IMR-90 (cell line): ENCODE measurements at regions not wholly inside any gene's neighbourhood (a gene's known extent, or its start where the extent isn't known, plus 50 kb on each side); places are given as distances from the start of the nearest gene placed in this dataset.
A peak's percentile ranks its signal among the peaks of the same experiment; 100 is the strongest.

Experiments
- ATAC-seq: fragments of 200-7000 bp; cut with Tn5 transposase; 2 replicates; pipeline ENCODE4 v1.9.1; 2020; ENCODE audit warnings: low read depth, mild to moderate bottlenecking, moderate library complexity
- BruUV-seq: library from RNA; stranded (reverse); fragments of 400-500 nt; replicated peaks from 2 replicates; lab custom pipeline; 2021; lab: Mats Ljungman, UMichigan
- CTCF ChIA-PET: fragments of 300-600 bp; formaldehyde crosslinking; extraction: SDS; loops from one replicate; lab custom pipeline; 2021; ENCODE audit warnings: antibody characterized with exemption; lab: Yijun Ruan, JAX
- POLR2A ChIA-PET: fragments of 300-600 bp; sonication (Branson Sonifier 250); formaldehyde crosslinking; loops from one replicate; lab custom pipeline; 2022; ENCODE audit warnings: antibody characterized with exemption; ENCODE audit not compliant: unreplicated experiment; lab: Charles Lee
- DNase-seq: peaks from one replicate; pipeline ENCODE4 v3.0.0; 2013
- H2AFZ ChIP-seq: replicated peaks from 2 replicates; pipeline ENCODE3; 2013; ENCODE audit warnings: low read length, mild to moderate bottlenecking; ENCODE audit not compliant: poor library complexity
- H2AK5ac ChIP-seq: 2 replicates; pipeline ENCODE4 v1.6.1; 2013; ENCODE audit warnings: low read depth, low read length, inconsistent platforms
- H2AK9ac ChIP-seq: replicated peaks from 2 replicates; pipeline ENCODE3; 2013; ENCODE audit warnings: mild to moderate bottlenecking, low read depth, low read length, moderate library complexity; ENCODE audit not compliant: poor library complexity
- H2BK120ac ChIP-seq: 2 replicates; pipeline ENCODE4 v1.6.1; 2013; ENCODE audit warnings: low read depth, low read length, inconsistent platforms
- H2BK15ac ChIP-seq: 3 replicates; pipeline ENCODE4 v1.6.1; 2013; ENCODE audit warnings: low read depth, low read length, inconsistent platforms
- H2BK20ac ChIP-seq: 2 replicates; pipeline ENCODE4 v1.6.1; 2013; ENCODE audit warnings: low read depth, mild to moderate bottlenecking, inconsistent platforms, low read length, moderate library complexity
- H2BK5ac ChIP-seq: 2 replicates; pipeline ENCODE4 v1.6.1; 2013; ENCODE audit warnings: mild to moderate bottlenecking, low read depth, low read length, inconsistent platforms; ENCODE audit not compliant: poor library complexity, severe bottlenecking
- H3K14ac ChIP-seq: replicated peaks from 2 replicates; pipeline ENCODE4 v1.6.1; 2013; ENCODE audit warnings: low read depth, low read length, inconsistent platforms
- H3K18ac ChIP-seq: 2 replicates; pipeline ENCODE4 v1.6.1; 2013; ENCODE audit warnings: low read depth, low read length, control low read depth
- H3K23ac ChIP-seq: 2 replicates; pipeline ENCODE4 v1.6.1; 2013; ENCODE audit warnings: low read depth, low read length, inconsistent platforms
- H3K27ac ChIP-seq: 2 replicates; pipeline ENCODE4 v1.5.1; 2013; ENCODE audit warnings: mild to moderate bottlenecking, control low read depth, low read length; ENCODE audit not compliant: insufficient read depth
- H3K27me3 ChIP-seq: 2 replicates; pipeline ENCODE4 v1.6.1; 2013; ENCODE audit warnings: low read length; ENCODE audit not compliant: control insufficient read depth, insufficient read depth
- H3K36me3 ChIP-seq: 2 replicates; pipeline ENCODE4 v1.6.1; 2013; ENCODE audit warnings: low read length, mixed read lengths; ENCODE audit not compliant: control insufficient read depth, insufficient read depth
- H3K4ac ChIP-seq: 2 replicates; pipeline ENCODE4 v1.6.1; 2013; ENCODE audit warnings: low read depth, low read length, inconsistent platforms
- H3K4me1 ChIP-seq: 2 replicates; pipeline ENCODE4 v1.6.1; 2013; ENCODE audit warnings: low read length, mixed read lengths; ENCODE audit not compliant: control insufficient read depth, insufficient read depth
- H3K4me2 ChIP-seq: 2 replicates; pipeline ENCODE4 v1.6.1; 2013; ENCODE audit warnings: low read depth, mild to moderate bottlenecking, control low read depth, low read length, moderate library complexity
- H3K4me3 ChIP-seq: 2 replicates; pipeline ENCODE4 v1.5.1; 2013; ENCODE audit warnings: low read depth, mild to moderate bottlenecking, control low read depth, low read length, moderate library complexity; ENCODE audit not compliant: insufficient read depth
- H3K56ac ChIP-seq: 2 replicates; pipeline ENCODE4 v1.6.1; 2013; ENCODE audit warnings: low read length, inconsistent platforms; ENCODE audit not compliant: insufficient read depth; ENCODE audit errors: extremely low read depth
- H3K79me1 ChIP-seq, 2 experiments: 2 replicates each; pipeline ENCODE4 v1.6.1; 2013; ENCODE audit warnings: low read length in 2 of 2, inconsistent platforms in 1 of 2, low read depth in 1 of 2
- H3K9ac ChIP-seq: 2 replicates; pipeline ENCODE4 v1.6.1; 2013; ENCODE audit warnings: low read depth, low read length, control low read depth
- H3K9me1 ChIP-seq: 2 replicates; pipeline ENCODE4 v1.6.1; 2013; ENCODE audit warnings: low read length, inconsistent platforms; ENCODE audit not compliant: insufficient read depth
- H3K9me3 ChIP-seq: 2 replicates; pipeline ENCODE4 v1.6.1; 2013; ENCODE audit warnings: low read length; ENCODE audit not compliant: control insufficient read depth, insufficient read depth
- H4K20me1 ChIP-seq: 2 replicates; pipeline ENCODE4 v1.6.1; 2013; ENCODE audit warnings: low read length, inconsistent platforms; ENCODE audit not compliant: insufficient read depth
- H4K5ac ChIP-seq: 2 replicates; pipeline ENCODE4 v1.6.1; 2013; ENCODE audit warnings: mild to moderate bottlenecking, low read depth, low read length, control low read depth
- H4K8ac ChIP-seq, 2 experiments: 2 replicates each; pipeline ENCODE4 v1.6.1; 2013; ENCODE audit warnings: low read depth in 2 of 2, low read length in 2 of 2, control low read depth in 1 of 2, inconsistent platforms in 1 of 2
- H4K91ac ChIP-seq: 2 replicates; pipeline ENCODE4 v1.6.1; 2013; ENCODE audit warnings: low read depth, low read length, inconsistent platforms; ENCODE audit not compliant: insufficient read depth
- BHLHE40 ChIP-seq: fragments of 150-350 bp; IDR thresholded peaks from 2 replicates; pipeline ENCODE4 v1.6.1; 2016; ENCODE audit warnings: mild to moderate bottlenecking, low read depth, low read length
- MAFK ChIP-seq: IDR thresholded peaks from 2 replicates; pipeline ENCODE4 v1.6.1; 2012; ENCODE audit warnings: low read depth, low read length, improper control_type of control experiment
- MAZ ChIP-seq: IDR thresholded peaks from 2 replicates; pipeline ENCODE4 v1.6.1; 2012; ENCODE audit warnings: low read depth, mild to moderate bottlenecking, low read length, improper control_type of control experiment, moderate library complexity, borderline replicate concordance
- MXI1 ChIP-seq: IDR thresholded peaks from 2 replicates; pipeline ENCODE4 v1.6.1; 2012; ENCODE audit warnings: low read depth, mild to moderate bottlenecking, low read length, moderate library complexity, borderline replicate concordance
- NFE2L2 ChIP-seq: fragments of 150-350 bp; IDR thresholded peaks from 2 replicates; pipeline ENCODE4 v1.6.1; 2016; ENCODE audit warnings: low read depth, mild to moderate bottlenecking, low read length
- POLR2A ChIP-seq: IDR thresholded peaks from 2 replicates; pipeline ENCODE4 v1.6.1; 2012; ENCODE audit warnings: mild to moderate bottlenecking, low read depth, low read length
- RAD21 ChIP-seq: IDR thresholded peaks from 2 replicates; pipeline ENCODE4 v1.6.1; 2012; ENCODE audit warnings: low read length, improper control_type of control experiment
- SMC3 ChIP-seq: fragments of 150-350 bp; IDR thresholded peaks from 2 replicates; pipeline ENCODE4 v1.6.1; 2016; ENCODE audit warnings: low read depth, mild to moderate bottlenecking, antibody characterized with exemption, low read length, moderate library complexity
- WGBS, 2 experiments: methylation state at CpG; one replicate each; pipeline versions ENCODE4 v1.1.5 to v1.1.7; 2013; ENCODE audit warnings: missing lambda C conversion rate in 2 of 2; ENCODE audit not compliant: insufficient read length in 1 of 2; ENCODE audit errors: extremely low coverage in 2 of 2; 5-methylcytosine and 5-hydroxymethylcytosine counted together
- dilution Hi-C: fragments of 300-500 bp; cut with HindIII; formaldehyde crosslinking; loops from one replicate; pipeline ENCODE4 v1.14.3; 2018; ENCODE audit warnings: low sequenced_read_pairs; ENCODE audit not compliant: unreplicated experiment
- in situ Hi-C: fragments of 300-500 bp; cut with MboI; formaldehyde crosslinking; loops from 3 replicates; pipeline ENCODE4 v1.14.3; 2019; ENCODE audit warnings: low sequenced_read_pairs, inconsistent platforms, mixed read lengths
- intact Hi-C: fragments of 100-400 bp; cut with micrococcal nuclease; formaldehyde crosslinking; loops from 2 replicates; pipeline ENCODE4 v1.10.0; 2022
- TF ChIP-seq, protein P1 (sequence below): fragments of 150-350 bp; IDR thresholded peaks from 2 replicates; pipeline ENCODE4 v1.6.1; 2017; ENCODE audit warnings: mild to moderate bottlenecking, antibody characterized with exemption, low read length, low read depth

DNA sequence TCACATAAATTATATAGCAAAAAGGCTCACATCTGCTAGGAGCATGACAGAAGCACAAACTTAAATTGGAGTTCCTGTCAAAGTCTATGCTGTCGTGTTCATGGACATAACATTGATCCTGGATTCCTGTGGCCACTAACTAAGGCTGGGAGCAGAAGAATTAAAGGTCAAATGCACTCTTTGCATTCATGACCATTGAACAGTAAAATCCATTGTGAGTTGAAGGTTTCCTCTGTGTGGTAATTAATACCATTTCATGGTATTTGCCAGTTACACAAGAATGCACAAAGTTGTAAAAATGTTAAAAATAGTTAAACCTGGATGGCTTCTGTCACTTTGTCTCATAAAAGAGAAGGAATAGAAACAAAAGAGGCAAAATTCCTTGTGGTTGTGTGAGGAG lies 242.6 kb downstream of the NPR3 start:
- Histone ChIP-seq H3K4ac (no peak overlapping the region), H3K4me2 (no peak overlapping the region), H3K36me3 (no peaks in the 10 kb centered on the region), H3K9me3 (no peaks in the 10 kb centered on the region), H3K27me3 (no peaks in the 10 kb centered on the region), H2AK9ac (no peak overlapping the region), H2BK20ac (no peak overlapping the region), H3K4me1 (no peaks in the 10 kb centered on the region), H3K27ac (no peak overlapping the region), H3K18ac (no peak overlapping the region), H4K8ac (no peak overlapping the region), H3K9ac (no peak overlapping the region), H2AFZ (no peak overlapping the region), H2BK15ac (no peak overlapping the region), H3K4me3 (no peak overlapping the region), H4K5ac (no peak overlapping the region), H2AK5ac (no peak overlapping the region; the same call in 1 of the 2 replicates), H2BK5ac (no peak overlapping the region), H2BK120ac (no peak overlapping the region), H3K79me1 (no peaks in the 10 kb centered on the region), H3K23ac (no peak overlapping the region), H3K56ac (no peak overlapping the region), H4K91ac (no peak overlapping the region), H3K9me1 (no peaks in the 10 kb centered on the region; the same call in 1 of the 2 replicates), H3K14ac (0 out of 2 replicates have a peak overlapping the region, but pooled peaks have one; percentile 28), H4K20me1 (no peaks in the 10 kb centered on the region)
- no CpG with 5 or more reads among the region's 1 CpG for WGBS, 2 experiments
- POLR2A ChIA-PET = no interaction called here
- TF ChIP-seq RAD21 (no peak), MXI1 (no peak), POLR2A (no peak), MAZ (no peak), MAFK (no peak), SMC3 (no peak), BHLHE40 (no peak), NFE2L2 (no peak)
- TF ChIP-seq, protein P1, sequence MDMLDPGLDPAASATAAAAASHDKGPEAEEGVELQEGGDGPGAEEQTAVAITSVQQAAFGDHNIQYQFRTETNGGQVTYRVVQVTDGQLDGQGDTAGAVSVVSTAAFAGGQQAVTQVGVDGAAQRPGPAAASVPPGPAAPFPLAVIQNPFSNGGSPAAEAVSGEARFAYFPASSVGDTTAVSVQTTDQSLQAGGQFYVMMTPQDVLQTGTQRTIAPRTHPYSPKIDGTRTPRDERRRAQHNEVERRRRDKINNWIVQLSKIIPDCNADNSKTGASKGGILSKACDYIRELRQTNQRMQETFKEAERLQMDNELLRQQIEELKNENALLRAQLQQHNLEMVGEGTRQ = no peak
- CTCF ChIA-PET = interaction anchor here (0.7 kb wide), 1 partner anchor 24 kb away, joined by 4 read pairs; no protein-coding TSS in a partner anchor
- DNase-seq (no peak), ATAC-seq (no peak)
- in situ Hi-C loops (no loop called here), dilution Hi-C loops (no loop called here), intact Hi-C loops (no loop called here)
- no TSS peak for BruUV-seq
